Stimulated activated CD4-positive, alpha-beta T cell treated with anti-CD3 and anti-CD28 coated beads, Interleukin-1b, Interleukin-23, amount 100 ng/mL, for 4 hours (primary cell): ENCODE measurements at regions not wholly inside any gene's neighbourhood (a gene's known extent, or its start where the extent isn't known, plus 50 kb on each side); places are given as distances from the start of the nearest gene placed in this dataset.
"Not testable (repeated sequence)": the region's sequence is repeated elsewhere in the genome, so short reads cannot be mapped to it uniquely, and the experiment has no call there.

Experiments
- DNase-seq, 2 donors: peaks; one replicate each; pipeline ENCODE4 v3.0.0-alpha.2; 2020; ENCODE audit warnings: low read depth in 2 of 2

- no peak for DNase-seq
Measured at GRCh38 chr2:67904566-67904965, 158.2 kb downstream of the C1D start.

DNA sequence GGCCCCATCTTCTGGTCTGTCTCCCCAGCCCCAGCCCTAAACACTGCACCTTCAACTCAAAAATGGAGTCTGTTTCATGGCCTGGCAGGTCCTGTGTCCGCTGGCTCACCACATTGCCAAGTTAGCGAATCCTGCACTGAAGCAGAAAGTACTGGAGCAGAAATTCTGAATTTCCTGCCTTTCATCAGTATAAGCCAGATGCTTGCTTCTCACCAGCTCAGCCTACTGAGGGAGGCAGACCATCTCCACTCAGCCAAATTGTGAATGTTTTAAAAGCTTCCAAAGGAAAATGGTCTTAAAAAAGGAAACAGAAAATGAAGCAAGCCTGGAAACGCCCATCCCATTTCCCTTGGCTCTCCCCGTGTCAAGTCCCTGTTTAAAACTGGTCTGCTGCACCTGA is 157.8 kb downstream of the C1D start:
- DNase-seq: no peak

- DNase-seq: not testable (repeated sequence)
Measured at GRCh38 chr2:67906547-67906946, 156.3 kb downstream of the C1D start.

- no peak for DNase-seq
Measured at GRCh38 chr2:67917332-67918054, 145.3 kb downstream of the C1D start.

DNA sequence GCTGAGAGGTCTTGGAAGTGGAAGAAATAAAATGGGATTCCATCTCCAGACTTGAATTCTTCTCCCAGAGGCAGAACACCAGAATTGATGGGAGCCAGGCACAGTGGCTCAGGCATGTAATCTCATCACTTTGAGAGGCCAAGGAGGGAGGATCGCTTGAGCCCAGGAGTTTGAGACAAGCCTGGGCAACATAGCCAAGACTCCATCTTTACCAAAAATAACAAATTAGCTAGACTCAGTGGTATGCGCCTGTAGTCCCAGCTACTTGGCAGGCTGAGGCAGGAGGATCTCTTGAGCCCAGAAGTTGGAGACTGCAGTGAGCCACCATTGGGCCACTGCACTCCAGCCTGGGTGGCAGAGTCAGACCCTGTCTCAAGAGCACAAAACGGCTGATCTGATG is 144.3 kb downstream of the C1D start:
- DNase-seq: no peak

GRCh38 chr2:67919490-67919889 is 143.3 kb downstream of the C1D start:
- no peak for DNase-seq

DNA sequence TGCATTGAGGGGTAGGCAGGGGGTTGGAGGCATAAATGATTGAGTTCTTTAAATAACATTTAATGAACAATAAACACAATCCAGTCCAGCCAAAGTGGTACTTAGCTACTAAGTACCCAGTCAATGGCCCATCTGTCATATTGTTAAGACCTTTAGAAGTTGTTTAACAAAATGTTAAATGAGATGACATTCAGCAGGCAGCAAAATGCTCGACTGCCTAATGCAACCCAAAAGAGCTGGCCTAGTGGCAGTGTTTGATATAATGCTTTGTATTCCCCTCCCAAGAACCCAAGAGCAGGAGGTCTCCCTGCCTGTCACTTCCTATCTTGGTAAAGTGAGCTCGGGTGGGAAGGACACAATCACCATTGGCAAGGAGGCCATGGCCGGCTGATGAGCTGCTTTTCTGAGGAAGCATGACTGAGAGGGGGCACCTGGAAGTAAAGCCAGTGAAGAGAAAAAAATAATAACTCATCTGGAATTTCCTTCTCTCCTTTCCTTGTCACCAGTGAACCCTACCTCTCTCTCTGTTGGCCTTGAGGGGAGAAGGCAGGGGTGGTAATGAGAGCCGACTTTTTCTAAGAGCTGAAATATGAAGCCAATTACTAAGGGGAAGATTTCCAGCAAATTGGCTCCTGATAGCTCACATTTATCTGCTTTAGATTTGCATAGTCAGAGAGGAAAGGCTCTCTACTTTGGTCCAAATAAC is 140.6 kb downstream of the C1D start:
- no peak for DNase-seq

- no peak for DNase-seq
Measured at GRCh38 chr2:67923696-67924095, 139.1 kb downstream of the C1D start.

- no peak for DNase-seq
Measured at GRCh38 chr2:67927501-67927900, 135.3 kb downstream of the C1D start.

- no peak for DNase-seq
Measured at GRCh38 chr2:67930156-67930555, 132.6 kb downstream of the C1D start.

DNA sequence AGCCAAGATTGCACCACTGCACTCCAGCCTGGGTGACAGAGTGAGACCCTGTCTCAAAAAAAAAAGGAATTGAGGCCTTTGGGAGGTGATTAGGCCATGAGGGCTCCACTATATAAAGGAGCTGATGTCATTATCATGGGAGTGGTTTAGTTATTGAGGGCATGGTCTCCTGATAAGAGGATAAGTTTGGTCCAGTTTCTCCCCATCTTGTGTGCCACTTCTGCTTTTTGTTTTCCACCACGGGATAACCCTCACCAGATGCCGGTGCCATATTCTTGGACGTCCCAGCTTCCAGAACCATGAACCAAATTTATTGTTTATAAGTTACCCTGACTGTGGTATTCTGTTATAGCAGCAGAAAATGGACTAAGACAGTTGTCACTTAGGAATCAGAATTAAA is 125.8 kb downstream of the C1D start:
- DNase-seq: no peak

GRCh38 chr2:67938053-67938452 is 124.8 kb downstream of the C1D start:
- no peak for DNase-seq

DNA sequence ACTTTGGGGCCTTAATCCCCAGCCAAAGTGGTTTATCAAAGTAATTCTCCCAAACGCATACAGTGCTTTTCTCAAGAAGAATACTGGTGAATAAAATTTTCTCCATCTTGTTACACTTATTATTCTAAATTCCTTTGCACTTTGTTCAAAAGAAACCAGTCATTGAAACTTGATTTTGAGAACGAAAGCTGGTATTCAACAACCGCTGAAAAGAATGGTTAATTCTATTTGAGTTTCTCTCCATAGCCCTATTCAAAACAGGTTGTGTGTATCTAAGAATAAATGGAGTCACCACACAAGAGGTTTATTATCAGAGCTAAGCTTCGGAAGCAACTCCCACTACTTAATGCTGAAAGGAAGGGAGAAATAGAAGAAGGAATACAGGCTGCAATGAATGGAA is 117.7 kb downstream of the C1D start:
- no peak for DNase-seq

DNA sequence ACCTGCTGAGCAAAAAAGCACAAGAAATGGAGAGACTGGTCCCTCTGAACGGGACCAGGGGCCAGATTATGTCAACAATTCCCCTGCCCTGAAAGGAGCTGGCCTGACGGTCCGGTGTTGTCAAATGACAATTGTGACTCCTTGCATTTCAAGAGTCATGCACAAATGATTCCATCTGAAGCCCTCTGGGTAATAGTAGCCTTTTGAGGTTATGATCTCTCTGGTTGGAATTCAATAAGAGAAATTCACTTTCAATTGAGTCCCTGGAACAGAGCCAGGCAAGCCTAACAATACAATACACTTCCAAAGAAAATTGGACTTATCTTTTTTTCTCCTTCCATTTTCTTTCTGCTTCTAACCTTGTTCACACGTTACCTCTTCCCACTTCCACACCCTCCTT is 116.9 kb downstream of the C1D start:
- no peak for DNase-seq

DNA sequence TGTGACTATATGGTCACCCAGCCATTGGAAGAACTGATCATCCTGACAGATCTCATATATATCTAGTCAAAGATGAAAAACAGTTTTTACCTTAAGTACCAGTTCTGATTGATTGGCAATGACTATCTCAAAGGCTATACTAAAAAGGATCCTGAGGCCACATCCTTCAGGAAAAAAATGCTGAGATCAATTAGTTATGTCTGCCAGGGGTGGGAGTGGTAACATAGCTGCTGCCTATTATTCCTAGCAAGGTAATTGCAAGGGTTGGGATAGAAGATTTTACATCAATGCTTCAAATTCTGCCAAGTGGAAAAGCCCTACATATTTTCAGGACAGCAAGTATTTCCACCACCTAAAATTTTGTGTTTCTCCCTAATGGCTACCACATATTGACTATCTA is 114.7 kb downstream of the C1D start:
- DNase-seq: no peak

GRCh38 chr2:67948506-67948905 is 114.3 kb downstream of the C1D start:
- no peak for DNase-seq

DNA sequence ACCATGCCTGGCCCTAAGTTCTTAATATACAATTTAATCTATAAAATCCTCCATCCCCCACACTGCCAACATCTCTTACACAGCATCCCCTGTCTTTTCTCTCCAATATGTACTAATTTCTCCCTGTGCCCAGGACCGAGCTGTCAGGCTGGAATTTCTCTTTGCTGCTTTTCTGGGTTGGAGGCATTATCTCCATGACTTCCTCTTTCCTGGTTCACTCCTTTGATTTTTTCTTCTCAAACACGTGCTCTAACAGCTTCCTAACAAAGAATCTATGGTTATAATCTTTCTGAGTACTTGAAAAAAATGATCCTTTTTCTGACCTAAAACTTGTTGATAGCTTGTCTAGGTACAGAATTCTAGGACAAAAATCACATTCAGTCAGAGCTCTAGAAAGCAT is 112.8 kb downstream of the C1D start:
- no peak for DNase-seq

DNA sequence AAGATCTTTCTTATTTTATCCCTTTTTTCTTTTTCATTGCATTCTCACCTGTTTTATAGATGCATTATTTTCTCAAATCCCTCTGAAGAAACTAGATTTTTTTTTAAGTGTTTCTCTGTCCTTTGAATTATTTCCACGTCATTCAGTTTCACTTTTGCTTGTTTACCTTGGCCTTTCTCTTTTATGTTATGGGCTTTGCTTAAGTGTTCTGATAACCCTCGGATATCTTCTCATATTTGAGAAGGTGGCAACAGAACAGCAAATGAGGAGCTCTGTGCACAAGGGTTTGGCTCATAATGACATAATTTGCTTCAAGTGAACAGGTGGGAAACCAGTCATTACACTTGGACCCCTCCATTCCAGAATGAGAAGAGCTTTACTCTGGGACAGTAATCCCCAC is 111.9 kb downstream of the C1D start:
- DNase-seq: no peak

DNA sequence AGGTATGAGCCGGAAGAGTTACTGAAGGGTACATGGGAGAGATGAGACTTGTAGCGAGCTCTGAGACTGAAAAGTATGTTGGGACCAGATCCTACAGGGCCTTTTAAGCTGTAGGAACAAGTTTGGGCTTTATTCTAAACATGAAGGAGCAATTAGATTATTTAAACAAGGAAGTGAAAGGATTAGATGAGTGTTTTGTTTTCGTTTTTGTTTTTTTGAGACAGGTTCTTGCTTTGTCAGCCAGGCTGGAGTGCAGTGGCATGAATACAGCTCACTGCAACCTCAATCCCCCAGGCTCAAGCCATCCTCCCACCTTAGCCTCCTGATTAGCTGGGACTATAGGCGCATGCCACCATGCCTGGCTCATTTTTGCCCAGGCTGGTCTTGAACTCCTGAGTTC is 110.7 kb downstream of the C1D start:
- no peak for DNase-seq

DNA sequence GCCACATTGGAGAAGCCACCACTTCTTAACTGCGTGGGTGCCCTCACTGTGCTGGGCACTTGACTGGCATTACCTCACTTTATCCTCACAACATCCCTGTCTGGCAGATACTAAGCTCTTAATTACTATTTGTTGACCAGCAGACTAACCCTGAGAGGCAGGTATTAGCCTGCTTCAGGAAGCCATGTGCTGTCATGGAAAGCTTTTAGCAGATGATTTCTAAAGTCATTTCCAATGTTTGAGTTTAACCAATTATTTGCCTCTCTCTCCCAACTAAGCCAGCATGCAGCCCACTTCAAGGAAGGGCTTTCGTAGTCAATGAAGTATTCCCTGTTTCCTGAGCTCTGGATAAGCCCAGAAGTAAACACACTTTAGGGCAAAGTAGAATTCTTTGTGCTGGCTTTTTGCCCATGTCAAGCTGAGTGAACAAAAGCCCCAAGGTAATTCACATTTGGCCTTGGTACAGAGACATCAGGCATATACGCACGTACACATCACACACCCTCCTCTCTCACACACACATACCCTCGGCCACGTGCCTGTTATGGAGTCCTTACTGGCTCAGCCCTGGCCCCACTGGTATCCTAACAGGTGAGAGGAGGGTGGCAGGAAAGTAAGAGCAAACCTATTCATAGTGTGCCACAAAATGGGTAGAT is 108.6 kb downstream of the C1D start:
- no peak for DNase-seq

DNA sequence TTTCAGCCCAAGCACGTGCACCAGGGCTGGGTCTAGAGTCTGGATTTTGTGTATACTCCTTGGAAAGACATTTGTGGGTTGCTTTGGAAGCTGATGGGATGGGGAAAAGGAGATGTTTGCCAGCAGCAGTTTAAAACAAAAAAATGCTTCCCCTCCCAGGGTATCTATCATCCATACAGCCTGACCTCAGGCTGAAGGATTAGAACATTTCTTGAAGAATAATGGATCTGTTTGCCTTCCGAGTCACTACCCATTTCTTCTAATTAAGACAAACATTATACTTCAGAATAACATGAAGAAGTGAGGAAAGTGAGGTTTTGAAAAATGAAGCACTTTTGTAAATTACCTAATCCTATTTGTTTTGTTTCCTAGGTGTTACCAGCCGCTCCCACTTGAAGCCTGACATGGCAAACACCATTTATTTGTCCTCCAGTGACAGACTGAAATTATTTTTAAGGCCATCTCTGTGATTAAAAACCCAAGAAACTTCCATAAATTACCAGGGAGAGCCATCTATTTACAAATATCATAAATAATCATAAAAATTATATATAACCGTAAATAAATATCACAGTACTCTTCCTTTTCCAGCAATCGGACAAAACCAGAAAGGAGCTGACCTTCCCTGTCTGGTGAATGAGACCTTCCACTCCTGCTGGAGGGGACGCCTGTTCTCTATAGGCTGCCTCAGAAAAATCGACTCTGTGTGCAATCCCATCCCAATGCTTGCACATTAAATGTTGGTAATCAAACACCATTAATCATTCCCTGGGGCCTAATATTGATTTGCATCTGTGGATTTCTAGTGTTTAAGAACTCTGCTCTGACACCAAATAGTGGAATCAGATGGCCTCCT is 106.8 kb downstream of the C1D start:
- DNase-seq: no peak

GRCh38 chr2:67965246-67965645 is 97.6 kb downstream of the C1D start:
- DNase-seq: no peak
